Embryonic facial prominence (tissue), 1 donor: ENCODE measurements at regions not wholly inside any gene's neighbourhood (a gene's known extent, or its start where the extent isn't known, plus 50 kb on each side); places are given as distances from the start of the nearest gene placed in this dataset.

ENCODE experiments used
- DNase-seq: peaks from one replicate; pipeline ENCODE4 v3.0.0-alpha.2; 2016; ENCODE audit errors: extremely low spot score

DNA sequence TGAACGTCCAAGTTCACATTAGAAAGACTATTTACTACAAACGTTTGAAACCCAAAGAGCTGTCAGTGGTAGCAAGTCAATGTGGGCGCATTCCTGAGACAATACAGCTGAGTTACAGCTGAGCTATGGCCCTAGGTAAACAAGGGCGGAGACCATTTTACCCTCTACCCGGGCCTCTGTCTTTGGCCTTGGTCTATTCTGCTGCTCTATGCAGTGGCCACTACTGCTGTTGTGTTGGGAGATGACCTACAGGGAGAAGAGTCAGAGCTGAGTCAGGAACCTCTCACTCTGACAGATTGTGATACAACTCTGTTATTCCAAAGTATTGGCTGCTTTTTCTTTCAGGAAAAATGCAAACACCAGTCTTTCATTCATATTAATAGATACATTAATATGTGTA lies 700.6 kb downstream of the SEMA5A start:
- DNase-seq: no peak

DNA sequence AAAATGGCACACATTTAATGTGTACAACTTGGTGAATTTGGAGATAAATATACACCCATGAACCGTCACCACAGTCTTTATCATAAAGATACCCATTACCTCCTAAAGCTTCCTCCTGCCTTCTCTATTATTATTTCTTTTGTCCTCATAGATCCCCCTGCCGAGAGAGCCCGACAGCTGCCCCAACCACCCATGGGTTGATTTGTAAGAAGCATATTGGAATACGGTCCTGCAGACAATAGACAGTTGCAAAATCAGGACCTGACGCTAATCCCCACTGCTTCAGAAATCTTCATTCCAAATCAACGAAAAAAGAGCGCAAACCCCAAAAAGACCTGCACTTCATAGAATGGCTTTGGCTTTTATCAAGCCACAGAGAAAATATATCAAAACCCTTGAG lies 697.5 kb downstream of the SEMA5A start:
- no peak for DNase-seq

DNA sequence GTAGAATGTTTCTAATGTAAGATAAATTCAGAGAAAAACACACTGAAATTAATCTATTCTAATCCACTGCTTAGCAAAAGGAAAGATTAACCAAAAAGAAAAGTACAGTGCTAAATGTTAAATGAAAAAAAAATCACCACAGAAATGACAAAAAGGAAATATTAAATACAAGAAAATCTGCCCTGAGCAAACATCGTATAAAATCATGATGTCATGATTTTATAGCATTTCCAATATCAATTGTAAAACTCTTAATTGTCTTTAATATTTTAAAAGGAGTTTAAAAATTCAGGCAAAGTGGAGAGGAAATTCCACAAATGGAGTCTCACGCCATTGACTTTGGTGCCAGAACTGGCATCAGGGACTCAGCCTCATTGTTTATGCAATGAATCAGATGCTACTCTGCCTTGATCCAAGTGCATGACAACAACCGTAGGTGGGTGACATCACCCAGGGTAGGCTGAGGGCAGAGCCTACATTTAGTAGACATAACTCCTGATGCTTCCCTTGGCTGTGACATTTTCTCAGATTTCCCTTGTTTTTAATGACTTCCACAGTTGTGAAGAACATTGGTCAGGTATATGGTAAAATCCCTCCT lies 696.8 kb downstream of the SEMA5A start:
- no peak for DNase-seq

GRCh38 chr5:8851101-8851500 lies 694.8 kb downstream of the SEMA5A start:
- no peak for DNase-seq

DNA sequence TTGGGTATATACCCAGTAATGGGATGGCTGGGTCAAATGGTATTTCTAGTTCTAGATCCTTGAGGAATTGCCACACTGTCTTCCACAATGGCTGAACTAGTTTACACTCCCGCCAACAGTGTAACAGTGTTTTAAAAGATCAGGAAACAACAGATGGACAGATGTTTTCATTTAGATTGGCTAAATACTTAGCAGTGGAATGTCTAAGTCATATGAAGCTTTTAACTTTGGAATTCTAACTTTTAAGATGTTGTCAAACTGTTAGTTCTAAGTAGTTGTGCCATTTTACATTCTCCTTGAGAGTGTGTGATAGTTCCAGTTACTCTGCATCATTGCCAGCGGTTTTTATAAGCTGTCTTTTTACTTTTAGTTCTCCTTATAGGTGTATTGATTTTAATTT lies 688.8 kb downstream of the SEMA5A start:
- DNase-seq: no peak

DNA sequence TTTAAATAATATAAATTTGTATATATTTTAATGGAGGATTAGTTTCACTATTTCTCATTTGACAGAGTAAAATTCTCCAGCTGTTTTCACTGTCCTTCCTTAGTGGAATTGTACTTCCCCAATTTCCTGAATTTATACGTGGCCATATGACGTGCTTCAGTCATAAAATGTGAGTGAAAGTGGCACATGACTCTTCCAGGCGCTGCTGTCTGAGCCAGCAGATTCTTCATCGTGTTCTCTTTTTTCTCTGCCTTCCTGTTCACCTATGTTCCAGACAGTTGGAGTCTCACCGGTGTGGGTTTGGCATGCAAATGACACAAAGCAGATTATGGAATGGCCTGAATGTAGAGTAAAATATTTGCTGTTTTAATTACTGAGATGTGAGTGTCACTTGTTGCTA lies 684.1 kb downstream of the SEMA5A start:
- DNase-seq: no peak

GRCh38 chr5:8864053-8864452 lies 681.8 kb downstream of the SEMA5A start:
- DNase-seq: no peak

- DNase-seq: no peak
Observed at GRCh38 chr5:8865266-8865665, 680.6 kb downstream of the SEMA5A start.

- no peak for DNase-seq
Observed at GRCh38 chr5:8865686-8866374, 680.0 kb downstream of the SEMA5A start.

DNA sequence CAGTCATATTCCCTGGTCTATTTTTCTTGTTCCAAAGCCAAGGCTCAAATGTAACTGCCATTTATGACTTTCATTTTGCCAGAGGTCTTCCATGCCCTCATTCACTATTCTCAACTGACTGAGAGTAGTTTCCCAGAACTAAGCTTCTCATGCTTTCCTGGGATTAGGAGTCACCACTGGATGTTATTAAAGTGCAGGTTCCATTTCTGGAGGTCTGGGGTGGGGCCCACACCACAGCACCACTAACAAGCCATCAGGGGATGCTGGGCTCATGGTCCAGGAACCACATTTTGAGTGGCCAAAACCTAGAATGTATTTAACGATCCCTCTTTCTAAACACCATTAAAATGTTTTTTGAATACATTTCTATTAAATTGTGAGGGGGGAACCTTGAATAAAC lies 677.6 kb downstream of the SEMA5A start:
- no peak for DNase-seq

- DNase-seq: no peak
Observed at GRCh38 chr5:8869932-8870331, 675.9 kb downstream of the SEMA5A start.

- no peak for DNase-seq
Observed at GRCh38 chr5:8870349-8870958, 675.4 kb downstream of the SEMA5A start.

DNA sequence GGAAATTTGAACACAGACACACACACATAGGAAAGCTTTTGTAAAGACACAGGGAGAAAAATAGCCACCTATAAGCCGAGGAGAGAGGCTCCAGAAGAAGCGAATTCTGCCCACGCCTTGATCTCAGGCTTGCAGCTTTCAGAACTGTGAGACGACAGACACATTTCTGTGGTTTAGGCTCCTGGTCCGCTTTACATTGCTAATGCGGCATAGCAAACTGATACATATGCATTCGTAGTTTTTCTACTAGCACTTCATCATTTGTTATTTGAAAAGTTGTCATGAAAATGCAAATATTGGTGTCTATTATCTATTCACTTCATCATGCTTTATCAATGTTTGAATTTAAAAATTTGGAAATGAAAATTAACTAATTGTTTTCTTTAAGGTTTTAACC lies 674.9 kb downstream of the SEMA5A start:
- no peak for DNase-seq

DNA sequence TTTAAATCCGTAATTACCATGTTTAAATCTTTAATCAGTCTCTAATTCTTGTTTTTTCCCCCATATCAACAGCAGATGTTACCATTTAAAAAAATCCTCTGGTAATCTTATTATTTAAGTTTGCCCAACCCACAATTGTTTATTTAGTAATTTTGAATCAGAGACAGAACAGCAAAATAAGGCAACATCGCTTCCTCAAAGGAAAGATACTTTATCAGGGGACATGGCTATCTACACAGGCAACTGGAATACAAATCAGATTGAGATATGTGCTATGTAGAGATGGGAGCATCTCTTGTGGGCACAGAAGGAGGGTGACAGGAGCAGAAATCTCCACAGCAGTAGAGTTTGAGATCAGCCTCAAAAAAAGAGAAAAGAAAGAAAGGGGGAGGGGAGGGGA lies 674.4 kb downstream of the SEMA5A start:
- DNase-seq: no peak

GRCh38 chr5:8875722-8876121 lies 670.2 kb downstream of the SEMA5A start:
- DNase-seq: no peak

- DNase-seq: no peak
Observed at GRCh38 chr5:8879248-8879647, 666.6 kb downstream of the SEMA5A start.

GRCh38 chr5:8884029-8884428 lies 661.8 kb downstream of the SEMA5A start:
- no peak for DNase-seq

DNA sequence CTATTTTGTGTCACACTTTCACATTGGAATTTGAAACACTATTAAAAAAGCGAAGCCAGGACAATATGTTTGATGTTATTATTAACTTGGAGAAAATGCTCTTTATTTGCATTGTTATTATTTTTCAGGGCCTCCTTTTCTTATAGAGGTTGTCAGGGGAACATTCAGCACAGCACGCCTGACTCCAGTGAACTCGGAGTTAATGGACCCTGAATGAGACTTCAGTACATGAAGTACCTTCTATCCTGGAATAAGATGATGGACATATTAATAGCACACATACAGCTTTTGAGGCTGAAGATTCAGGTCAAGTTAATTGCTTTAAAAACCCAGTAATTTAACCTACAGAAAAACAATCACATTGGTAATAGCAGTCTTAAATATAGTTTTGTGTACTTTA lies 652.9 kb downstream of the SEMA5A start:
- no peak for DNase-seq

GRCh38 chr5:8894031-8894430 lies 651.8 kb downstream of the SEMA5A start:
- no peak for DNase-seq

DNA sequence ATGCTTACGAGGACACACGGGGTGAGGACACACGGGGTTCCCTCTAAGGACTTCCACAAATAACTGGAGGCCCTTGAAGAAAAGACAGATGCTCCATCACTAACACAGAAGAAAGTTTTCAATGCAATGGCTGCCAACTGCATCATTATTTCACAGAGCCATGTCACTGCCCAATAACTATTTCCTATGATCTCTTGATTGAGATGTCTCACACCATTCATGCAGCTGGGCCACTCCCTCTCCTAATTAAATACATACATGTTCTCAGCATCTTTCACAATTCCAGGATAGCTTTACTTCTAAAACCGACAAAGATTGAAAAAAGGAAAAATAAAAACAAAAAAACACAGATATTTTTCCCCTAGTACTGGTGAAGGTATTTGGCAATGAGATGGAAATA lies 650.8 kb downstream of the SEMA5A start:
- DNase-seq: no peak

- DNase-seq: no peak
Observed at GRCh38 chr5:8895599-8895998, 650.3 kb downstream of the SEMA5A start.

- no peak for DNase-seq
Observed at GRCh38 chr5:8897316-8897715, 648.6 kb downstream of the SEMA5A start.

DNA sequence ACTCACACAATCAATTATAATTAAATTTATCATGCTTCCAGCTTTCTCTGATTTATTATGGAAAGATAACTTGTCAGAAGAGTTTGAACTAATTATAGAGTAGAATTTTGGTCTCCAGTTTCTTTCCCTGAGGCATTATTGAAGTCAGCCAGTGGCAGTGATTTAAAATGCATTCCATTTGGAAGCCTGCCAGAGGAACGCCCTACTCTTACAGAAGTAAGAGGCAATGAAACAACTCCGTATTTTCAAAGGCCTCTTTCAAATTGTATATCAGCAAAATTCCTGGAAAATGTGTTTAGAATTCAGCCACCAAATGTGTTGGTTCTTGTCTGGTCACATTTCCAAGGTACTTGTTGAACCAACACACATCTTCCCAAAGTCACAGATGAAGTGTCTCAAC lies 640.9 kb downstream of the SEMA5A start:
- DNase-seq: peak; percentile 20
